SKM-1 (cell line): ENCODE measurements at regions not wholly inside any gene's neighbourhood (a gene's known extent, or its start where the extent isn't known, plus 50 kb on each side); places are given as distances from the start of the nearest gene placed in this dataset.
"Not testable (repeated sequence)": the region's sequence is repeated elsewhere in the genome, so short reads cannot be mapped to it uniquely, and the experiment has no call there.

Experiments
- DNase-seq: peaks from one replicate; lab custom pipeline; 2025; ENCODE audit not compliant: unreplicated experiment; lab: John Stamatoyannopoulos, UW

DNA sequence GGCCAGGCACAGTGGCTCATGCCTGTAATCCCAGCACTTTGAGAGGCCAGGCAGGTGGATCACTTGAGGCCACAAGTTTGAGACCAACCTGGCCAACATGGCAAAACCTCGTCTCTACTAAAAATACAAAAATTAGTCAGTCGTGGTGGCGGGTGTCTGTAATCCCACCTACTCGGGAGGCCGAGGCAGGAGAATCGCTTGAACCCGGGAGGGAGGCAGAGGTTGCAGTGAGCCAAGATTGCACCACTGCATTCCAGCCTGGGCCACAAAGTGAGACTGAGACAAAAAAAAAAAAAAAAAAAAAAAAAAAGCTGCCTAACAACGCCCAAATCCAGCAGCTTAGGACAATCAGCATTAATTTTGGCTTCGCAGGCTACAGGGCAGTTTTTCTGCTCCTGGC lies 167.1 kb downstream of the GOSR1 start:
- DNase-seq, result not testable (repeated sequence)

- not testable (repeated sequence) for DNase-seq
These were observed 164.2 kb downstream of the GOSR1 start for GRCh38 chr17:30641428-30641827.

DNA sequence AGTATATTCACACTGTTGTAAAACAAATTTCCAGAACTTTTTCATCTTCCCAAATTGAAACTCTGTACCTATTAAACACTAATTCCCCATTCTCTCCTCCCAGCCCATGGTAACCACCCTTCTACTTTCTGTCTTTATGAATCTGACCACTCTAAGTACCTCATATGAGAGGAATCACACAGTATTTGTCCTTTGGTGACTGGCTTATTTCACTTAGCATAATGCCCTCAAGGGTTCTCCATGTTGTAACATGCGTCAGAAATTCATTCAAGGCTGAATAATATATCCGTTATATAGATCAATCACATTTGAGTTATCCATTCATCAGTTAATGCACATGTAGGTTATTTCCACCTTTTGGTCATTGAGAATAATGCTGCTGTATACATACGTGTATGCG lies 162.2 kb downstream of the GOSR1 start:
- not testable (repeated sequence) for DNase-seq

GRCh38 chr17:30638968-30639367 lies 161.8 kb downstream of the GOSR1 start:
- not testable (repeated sequence) for DNase-seq

DNA sequence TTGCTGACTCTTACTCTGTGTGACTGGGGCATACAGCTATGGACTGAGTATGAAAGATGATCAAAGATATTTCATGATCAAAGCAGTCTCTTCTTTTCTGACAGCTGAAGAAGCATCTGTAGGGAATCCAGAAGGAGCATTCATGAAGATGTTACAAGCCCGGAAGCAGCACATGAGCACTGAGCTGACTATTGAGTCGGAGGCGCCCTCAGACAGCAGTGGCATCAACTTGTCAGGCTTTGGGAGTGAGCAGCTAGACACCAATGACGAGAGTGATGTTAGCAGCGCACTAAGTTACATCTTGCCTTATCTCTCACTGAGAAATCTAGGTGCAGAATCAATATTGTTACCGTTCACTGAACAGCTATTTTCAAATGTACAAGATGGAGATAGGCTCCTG lies 154.4 kb downstream of the GOSR1 start:
- not testable (repeated sequence) for DNase-seq

DNA sequence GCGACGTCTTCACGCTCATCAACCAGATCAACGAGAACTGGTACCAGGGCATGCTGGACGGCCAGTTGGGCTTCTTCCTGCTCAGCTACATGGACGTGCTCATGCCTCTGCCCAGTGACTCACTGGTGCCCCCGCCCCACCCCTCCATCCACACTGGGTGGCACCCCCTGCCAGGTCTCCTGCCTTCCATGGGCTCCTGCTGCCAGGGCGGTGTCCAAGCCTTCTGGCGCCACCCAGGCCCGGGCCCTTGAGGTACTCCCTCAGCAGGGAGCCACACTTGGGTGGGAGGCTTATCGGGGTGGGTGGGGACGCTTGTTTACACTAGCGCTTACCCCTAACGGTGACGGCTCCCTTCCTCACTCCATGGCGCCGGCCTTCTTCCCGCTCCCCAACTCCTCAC lies 148.2 kb downstream of the GOSR1 start:
- DNase-seq, result not testable (repeated sequence)

- not testable (repeated sequence) for DNase-seq
These were observed 147.0 kb downstream of the GOSR1 start for GRCh38 chr17:30624180-30624579.

DNA sequence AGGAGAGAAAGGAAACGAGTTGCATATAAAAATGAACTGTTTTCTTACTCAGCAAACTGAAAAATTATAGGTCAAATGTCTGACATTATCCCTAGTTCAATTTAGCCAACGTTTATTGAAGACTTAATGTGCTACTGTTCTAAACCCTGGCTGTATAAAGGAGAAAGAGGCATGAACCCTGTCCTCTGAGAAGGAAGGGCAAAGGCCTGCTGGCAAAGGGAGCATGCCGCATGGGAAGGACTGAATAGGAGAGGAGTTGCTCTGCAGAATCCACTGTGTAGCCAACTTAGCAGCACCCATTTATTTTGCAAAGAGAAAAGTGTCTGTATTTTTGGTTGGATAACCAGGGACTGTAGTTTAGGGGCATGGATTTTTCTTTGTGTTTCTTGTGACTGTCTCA lies 132.5 kb downstream of the GOSR1 start:
- not testable (repeated sequence) for DNase-seq

DNA sequence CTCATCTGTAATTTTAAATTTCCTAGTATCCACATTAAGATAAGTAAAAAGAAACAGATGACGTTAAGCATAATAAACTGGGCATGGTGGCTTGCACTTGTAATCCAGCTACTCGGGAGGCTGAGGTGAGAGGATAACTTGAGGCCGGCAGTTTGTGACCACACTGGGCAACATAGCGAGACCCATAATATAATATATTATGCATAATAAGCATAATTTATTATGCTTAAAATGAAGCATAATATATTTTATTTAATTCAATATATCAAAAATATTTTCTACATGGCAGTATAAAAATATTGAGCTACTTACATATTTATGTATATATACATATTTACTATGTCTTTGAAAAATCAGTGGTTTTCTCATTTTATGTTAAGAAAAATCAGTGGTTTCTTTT lies 128.3 kb downstream of the GOSR1 start:
- DNase-seq, result no peak

GRCh38 chr17:30605027-30605426 lies 127.8 kb downstream of the GOSR1 start:
- no peak for DNase-seq

GRCh38 chr17:30602396-30602795 lies 125.2 kb downstream of the GOSR1 start:
- DNase-seq, result not testable (repeated sequence)

DNA sequence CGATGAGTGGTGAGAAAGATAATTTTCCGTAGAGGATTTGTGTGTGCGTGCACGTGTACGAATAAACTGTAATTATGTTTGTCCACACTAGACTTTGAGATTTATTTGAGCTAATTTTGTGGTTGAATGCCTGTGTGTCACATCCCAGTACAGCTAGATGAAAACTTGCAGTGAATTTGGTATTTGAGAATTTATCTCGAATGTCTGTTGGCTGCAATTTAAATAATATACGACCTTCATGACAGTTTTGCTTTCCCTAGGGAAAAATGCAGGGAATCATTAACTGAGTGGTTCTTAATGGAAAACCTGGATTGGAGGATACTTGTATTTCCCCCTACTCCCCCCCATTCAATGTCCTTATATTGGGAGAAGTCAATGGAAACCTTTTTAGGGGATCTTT lies 124.8 kb downstream of the GOSR1 start:
- DNase-seq, result not testable (repeated sequence)

DNA sequence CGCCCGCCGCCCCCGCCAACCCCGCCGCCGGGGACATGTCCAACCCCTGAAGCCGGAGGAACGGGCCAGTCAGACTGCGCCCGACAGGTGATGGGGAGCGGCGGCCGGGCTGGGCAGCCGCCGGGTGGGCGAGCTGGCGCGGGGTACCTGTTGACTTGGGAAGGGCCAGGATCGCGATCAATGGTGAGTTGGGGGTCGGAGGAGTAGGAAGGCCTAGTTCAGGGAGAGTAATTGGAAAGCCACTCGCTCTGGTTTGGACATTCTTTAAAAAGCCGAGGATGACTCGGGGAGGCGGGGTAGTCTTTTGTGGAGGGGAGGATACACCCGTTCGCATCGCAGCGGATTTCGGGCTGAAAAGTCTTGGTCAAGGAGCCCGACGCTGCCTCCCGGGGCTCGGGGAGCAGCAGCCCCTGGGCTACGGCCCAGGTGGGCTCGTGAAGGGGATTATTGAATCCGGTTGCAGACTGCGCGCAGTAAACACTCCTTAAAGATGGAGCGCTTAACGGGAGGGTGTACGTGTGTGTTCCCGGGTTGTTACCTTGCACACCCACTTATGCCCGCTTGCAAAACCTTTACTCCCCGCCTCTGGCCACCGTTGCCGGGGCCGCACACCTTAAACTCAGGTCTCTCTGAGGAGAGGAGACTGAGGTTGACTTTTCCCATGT lies 123.8 kb downstream of the GOSR1 start:
- no peak for DNase-seq

- DNase-seq, result peak; percentile 82
These were observed 123.0 kb downstream of the GOSR1 start for GRCh38 chr17:30600060-30600829.

DNA sequence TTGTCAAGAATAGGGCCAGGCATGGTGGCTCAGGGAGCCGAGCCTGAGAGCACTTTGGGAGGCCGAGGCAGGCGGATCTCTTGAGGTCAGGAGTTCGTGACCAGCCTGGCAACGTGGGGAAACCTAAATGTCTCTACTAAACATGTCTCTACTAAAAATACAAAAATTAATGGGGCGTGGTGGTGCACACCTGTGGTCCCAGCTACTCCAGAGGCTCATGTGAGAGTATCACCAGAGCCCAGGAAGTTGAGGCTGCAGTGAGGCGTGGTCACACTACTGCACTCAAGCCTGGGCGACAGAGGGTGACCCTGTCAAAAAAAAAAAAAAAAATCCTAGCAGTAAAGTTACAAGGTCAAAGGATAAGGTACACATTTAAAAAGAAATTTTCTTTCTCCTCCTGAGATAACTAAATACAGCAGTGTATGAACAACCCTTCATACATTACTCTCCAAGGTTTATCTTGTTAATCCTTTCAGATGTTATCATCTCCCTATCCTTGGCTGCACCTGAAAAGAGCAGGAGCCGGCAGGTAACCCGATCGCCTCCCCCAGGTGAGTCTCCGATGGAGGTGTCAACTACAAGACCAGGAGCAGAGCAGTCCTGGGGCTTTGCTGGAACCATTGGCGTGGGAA lies 122.3 kb downstream of the GOSR1 start:
- DNase-seq, result no peak

- DNase-seq, result no peak
These were observed 120.6 kb downstream of the GOSR1 start for GRCh38 chr17:30597776-30598288.

DNA sequence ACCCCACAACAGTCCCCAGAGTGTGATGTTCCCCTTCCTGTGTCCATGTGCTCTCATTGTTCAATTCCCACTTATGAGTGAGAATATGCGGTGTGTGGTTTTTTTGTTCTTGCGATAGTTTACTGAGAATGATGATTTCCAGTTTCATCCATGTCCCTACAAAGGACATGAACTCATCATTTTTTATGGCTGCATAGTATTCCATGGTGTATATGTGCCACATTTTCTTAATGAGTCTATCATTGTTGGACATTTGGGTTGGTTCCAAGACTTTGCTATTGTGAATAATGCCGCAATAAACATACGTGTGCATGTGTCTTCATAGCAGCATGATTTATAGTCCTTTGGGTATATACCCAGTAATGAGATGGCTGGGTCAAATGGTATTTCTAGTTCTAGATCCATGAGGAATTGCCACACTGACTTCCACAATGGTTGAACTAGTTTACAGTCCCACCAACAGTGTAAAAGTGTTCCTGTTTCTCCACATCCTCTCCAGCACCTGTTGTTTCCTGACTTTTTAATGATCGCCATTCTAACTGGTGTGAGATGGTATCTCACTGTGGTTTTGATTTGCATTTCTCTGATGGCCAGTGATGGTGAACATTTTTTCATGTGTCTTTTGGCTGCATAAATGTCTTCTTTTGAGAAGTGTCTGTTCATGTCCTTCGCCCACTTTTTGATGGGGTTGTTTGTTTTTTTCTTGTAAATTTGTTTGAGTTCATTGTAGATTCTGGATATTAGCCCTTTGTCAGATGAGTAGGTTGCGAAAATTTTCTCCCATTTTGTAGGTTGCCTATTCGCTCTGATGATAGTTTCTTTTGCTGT lies 120.0 kb downstream of the GOSR1 start:
- not testable (repeated sequence) for DNase-seq

GRCh38 chr17:30594953-30595371 lies 117.8 kb downstream of the GOSR1 start:
- DNase-seq, result not testable (repeated sequence)

GRCh38 chr17:30594223-30594952 lies 117.2 kb downstream of the GOSR1 start:
- DNase-seq, result no peak

GRCh38 chr17:30590081-30590733 lies 113.0 kb downstream of the GOSR1 start:
- no peak for DNase-seq
